CD8-positive, alpha-beta memory T cell (primary cell): ENCODE measurements at regions not wholly inside any gene's neighbourhood (a gene's known extent, or its start where the extent isn't known, plus 50 kb on each side); places are given as distances from the start of the nearest gene placed in this dataset.

ENCODE experiments used
- CTCF ChIA-PET: fragments of 350-600 bp; sonication (Branson Sonifier 250); formaldehyde crosslinking; loops from one replicate; lab custom pipeline; 2021; ENCODE audit warnings: antibody characterized with exemption; lab: Charles Lee
- POLR2A ChIA-PET: fragments of 350-600 bp; sonication (Branson Sonifier 250); formaldehyde crosslinking; loops from one replicate; lab custom pipeline; 2021; ENCODE audit warnings: antibody characterized with exemption; lab: Charles Lee
- DNase-seq, 5 donors: peaks; one replicate each; pipeline versions ENCODE4 v3.0.0 to v3.0.0-alpha.2; 2020 to 2022; ENCODE audit warnings: mixed read lengths in 1 of 5
- H3K27ac ChIP-seq: one replicate; pipeline ENCODE4 v1.7.0; 2013; ENCODE audit warnings: low read depth, mild to moderate bottlenecking, low read length, moderate library complexity
- H3K27me3 ChIP-seq: 2 replicates; pipeline ENCODE4 v1.7.0; 2013; ENCODE audit warnings: low read length, mild to moderate bottlenecking; ENCODE audit not compliant: insufficient read depth, poor library complexity, severe bottlenecking
- H3K36me3 ChIP-seq: 2 replicates; pipeline ENCODE4 v1.7.0; 2013; ENCODE audit warnings: mild to moderate bottlenecking, low read length, moderate library complexity; ENCODE audit not compliant: insufficient read depth
- H3K4me1 ChIP-seq: 2 replicates; pipeline ENCODE4 v1.7.0; 2013; ENCODE audit warnings: mild to moderate bottlenecking, low read length, moderate library complexity; ENCODE audit not compliant: insufficient read depth
- H3K4me3 ChIP-seq: 2 replicates; pipeline ENCODE4 v1.7.0; 2013; ENCODE audit warnings: mild to moderate bottlenecking, low read length
- H3K9me3 ChIP-seq: 2 replicates; pipeline ENCODE4 v1.7.0; 2013; ENCODE audit warnings: mild to moderate bottlenecking, low read length
- H3K27ac Mint-ChIP-seq, 8 donors: one replicate each; pipeline ENCODE4 v1.8.0; 2020 to 2021; ENCODE audit warnings: mixed read lengths in 8 of 8, mild to moderate bottlenecking in 6 of 8, inconsistent platforms in 3 of 8, moderate library complexity in 3 of 8
- H3K27me3 Mint-ChIP-seq, 2 donors: one replicate each; pipeline ENCODE4 v1.8.0; 2020 to 2021; ENCODE audit warnings: mixed read lengths in 2 of 2, mild to moderate bottlenecking in 1 of 2, moderate library complexity in 1 of 2
- H3K36me3 Mint-ChIP-seq, 3 donors: one replicate each; pipeline ENCODE4 v1.8.0; 2020 to 2021; ENCODE audit warnings: mixed read lengths in 3 of 3, inconsistent platforms in 1 of 3, mild to moderate bottlenecking in 1 of 3
- H3K4me1 Mint-ChIP-seq, 3 donors: one replicate each; pipeline ENCODE4 v1.8.0; 2020 to 2021; ENCODE audit warnings: mixed read lengths in 3 of 3, inconsistent platforms in 1 of 3, mild to moderate bottlenecking in 1 of 3
- H3K4me3 Mint-ChIP-seq, 7 donors: one replicate each; pipeline ENCODE4 v1.8.0; 2020 to 2021; ENCODE audit warnings: mixed read lengths in 7 of 7, mild to moderate bottlenecking in 6 of 7, moderate library complexity in 4 of 7, inconsistent platforms in 2 of 7
- H3K9me3 Mint-ChIP-seq, 5 donors: one replicate each; pipeline ENCODE4 v1.8.0; 2020 to 2022; ENCODE audit warnings: mixed read lengths in 5 of 5, mild to moderate bottlenecking in 3 of 5, moderate library complexity in 2 of 5, inconsistent platforms in 1 of 5

DNA sequence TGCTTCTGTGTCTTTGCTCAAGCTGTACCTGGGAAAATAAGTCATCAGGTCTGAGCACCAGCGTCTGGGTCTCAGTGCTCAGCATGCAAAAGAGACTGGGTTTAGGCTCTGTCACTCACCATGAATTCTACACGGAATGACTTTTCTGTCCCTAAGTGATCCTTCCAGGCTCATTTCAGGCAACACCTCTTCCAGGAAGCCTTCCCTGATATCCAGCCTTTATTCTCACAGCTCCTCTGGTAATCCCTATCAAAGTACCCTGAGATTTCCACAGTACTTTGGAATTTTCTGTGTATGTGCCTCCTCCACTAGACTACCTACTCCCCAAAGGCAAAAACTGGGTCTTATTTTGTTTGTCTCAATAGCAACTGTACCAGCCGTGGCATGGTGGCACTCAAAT, 92.7 kb upstream of the BOD1 start:
- Histone ChIP-seq H3K9me3 (no peaks in the 10 kb centered on the region), H3K27me3 (no peaks in the 10 kb centered on the region), H3K36me3 (no peaks in the 10 kb centered on the region), H3K4me1 (no peaks in the 10 kb centered on the region), H3K27ac (no peak overlapping the region), H3K4me3 (no peak overlapping the region)
- Mint-ChIP-seq H3K4me1 (no peaks in the 10 kb centered on the region), H3K9me3 (no peaks in the 10 kb centered on the region), H3K27ac (peak overlapping the region in 1 of 8 donors; percentile 12), H3K4me3 (no peak overlapping the region), H3K36me3 (peaks cover 0 to 3% (median 0%) of the 10 kb centered on the region in 3 donors), H3K27me3 (peaks cover 2 to 4% of the 10 kb centered on the region in 2 donors)
- POLR2A ChIA-PET: no interaction called here
- DNase-seq: no peak
- CTCF ChIA-PET: no interaction called here

DNA sequence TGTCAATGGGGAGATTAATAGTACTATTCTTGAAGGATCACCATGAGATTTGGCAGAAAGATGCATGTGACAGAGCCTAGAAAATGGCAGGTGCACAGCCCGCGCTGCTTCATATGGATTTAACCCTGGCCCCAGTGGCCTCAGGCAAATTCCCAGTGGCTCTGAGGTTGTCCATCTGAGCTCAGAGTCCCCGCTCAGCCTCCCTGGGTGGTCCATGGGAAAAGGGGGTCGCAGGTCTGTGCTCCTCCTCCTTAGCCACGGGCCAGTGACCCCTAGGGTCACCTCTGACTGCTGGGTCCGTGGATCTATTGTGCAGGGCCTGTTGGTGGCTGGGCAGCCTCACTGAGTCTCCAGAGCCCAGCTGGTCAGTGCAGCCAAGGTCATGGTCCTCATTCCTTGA, 93.3 kb upstream of the BOD1 start:
- Mint-ChIP-seq H3K27ac (no peak overlapping the region), H3K9me3 (no peaks in the 10 kb centered on the region), H3K4me1 (no peaks in the 10 kb centered on the region), H3K27me3 (peaks cover 2 to 4% of the 10 kb centered on the region in 2 donors), H3K4me3 (no peak overlapping the region), H3K36me3 (peaks cover 0 to 3% (median 0%) of the 10 kb centered on the region in 3 donors)
- no peak overlapping the region for H3K4me3 ChIP-seq
- DNase-seq: peak in 1 of 5 donors; percentile 20
- ChIA-PET CTCF (no interaction called here), POLR2A (no interaction called here)
- H3K4me1 ChIP-seq: no peaks in the 10 kb centered on the region
- H3K27ac ChIP-seq: no peak overlapping the region
- H3K36me3 ChIP-seq: no peaks in the 10 kb centered on the region
- H3K27me3 ChIP-seq: no peaks in the 10 kb centered on the region
- no peaks in the 10 kb centered on the region for H3K9me3 ChIP-seq

GRCh38 chr5:173710528-173710927, 94.1 kb upstream of the BOD1 start:
- Histone ChIP-seq H3K4me3 (no peak overlapping the region), H3K9me3 (no peaks in the 10 kb centered on the region), H3K27me3 (no peaks in the 10 kb centered on the region), H3K36me3 (no peaks in the 10 kb centered on the region), H3K27ac (no peak overlapping the region), H3K4me1 (no peaks in the 10 kb centered on the region)
- H3K4me3 Mint-ChIP-seq: no peak overlapping the region
- H3K27me3 Mint-ChIP-seq: peaks cover 2 to 4% of the 10 kb centered on the region in 2 donors
- H3K36me3 Mint-ChIP-seq: peaks cover 0 to 3% (median 0%) of the 10 kb centered on the region in 3 donors
- CTCF ChIA-PET: no interaction called here
- POLR2A ChIA-PET: no interaction called here
- no peak overlapping the region for H3K27ac Mint-ChIP-seq
- DNase-seq: peak in 1 of 5 donors; percentile 14
- no peaks in the 10 kb centered on the region for H3K9me3 Mint-ChIP-seq
- no peaks in the 10 kb centered on the region for H3K4me1 Mint-ChIP-seq

DNA sequence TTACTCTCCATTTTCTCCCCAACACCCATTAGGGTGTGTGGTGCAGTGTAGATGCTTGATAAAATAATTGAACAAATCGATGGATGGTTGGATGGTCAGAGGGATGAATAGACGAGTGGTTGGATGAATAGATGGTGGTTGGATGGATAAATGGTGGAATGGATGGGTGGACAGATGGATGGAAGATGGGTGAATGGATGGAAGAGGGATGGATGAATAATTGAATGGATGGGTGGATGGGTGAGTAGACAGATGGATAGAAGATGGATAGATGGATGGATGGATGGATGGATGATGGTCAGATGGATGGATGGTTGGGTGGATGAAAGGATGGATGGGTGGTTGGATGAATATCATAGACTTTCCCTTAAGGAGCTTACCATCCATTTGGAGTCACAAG, 95.0 kb upstream of the BOD1 start:
- H3K27ac Mint-ChIP-seq: no peak overlapping the region
- ChIA-PET CTCF (no interaction called here), POLR2A (no interaction called here)
- no peak overlapping the region for H3K4me3 ChIP-seq
- no peaks in the 10 kb centered on the region for H3K9me3 ChIP-seq
- peaks cover 2 to 4% of the 10 kb centered on the region in 2 donors for H3K27me3 Mint-ChIP-seq
- peaks cover 0 to 3% (median 0%) of the 10 kb centered on the region in 3 donors for H3K36me3 Mint-ChIP-seq
- no peaks in the 10 kb centered on the region for H3K4me1 Mint-ChIP-seq
- H3K27ac ChIP-seq: no peak overlapping the region
- no peaks in the 10 kb centered on the region for H3K36me3 ChIP-seq
- H3K9me3 Mint-ChIP-seq: no peaks in the 10 kb centered on the region
- H3K4me3 Mint-ChIP-seq: no peak overlapping the region
- H3K4me1 ChIP-seq: no peaks in the 10 kb centered on the region
- DNase-seq: no peak
- no peaks in the 10 kb centered on the region for H3K27me3 ChIP-seq

GRCh38 chr5:173712609-173713175, 96.2 kb upstream of the BOD1 start:
- Histone ChIP-seq H3K4me3 (no peak overlapping the region), H3K27ac (no peak overlapping the region), H3K9me3 (no peaks in the 10 kb centered on the region), H3K4me1 (no peaks in the 10 kb centered on the region), H3K27me3 (no peaks in the 10 kb centered on the region), H3K36me3 (no peaks in the 10 kb centered on the region)
- Mint-ChIP-seq H3K27me3 (peaks cover 2 to 9% of the 10 kb centered on the region in 2 donors), H3K36me3 (peaks cover 0 to 3% (median 0%) of the 10 kb centered on the region in 3 donors), H3K27ac (no peak overlapping the region), H3K9me3 (no peaks in the 10 kb centered on the region), H3K4me1 (no peaks in the 10 kb centered on the region), H3K4me3 (no peak overlapping the region)
- POLR2A ChIA-PET: no interaction called here
- peak in 1 of 5 donors; percentile 37 for DNase-seq
- CTCF ChIA-PET: interaction anchor here (1.4 kb wide), 1 partner anchor 11 kb away, joined by 3 read pairs; no protein-coding TSS in a partner anchor

DNA sequence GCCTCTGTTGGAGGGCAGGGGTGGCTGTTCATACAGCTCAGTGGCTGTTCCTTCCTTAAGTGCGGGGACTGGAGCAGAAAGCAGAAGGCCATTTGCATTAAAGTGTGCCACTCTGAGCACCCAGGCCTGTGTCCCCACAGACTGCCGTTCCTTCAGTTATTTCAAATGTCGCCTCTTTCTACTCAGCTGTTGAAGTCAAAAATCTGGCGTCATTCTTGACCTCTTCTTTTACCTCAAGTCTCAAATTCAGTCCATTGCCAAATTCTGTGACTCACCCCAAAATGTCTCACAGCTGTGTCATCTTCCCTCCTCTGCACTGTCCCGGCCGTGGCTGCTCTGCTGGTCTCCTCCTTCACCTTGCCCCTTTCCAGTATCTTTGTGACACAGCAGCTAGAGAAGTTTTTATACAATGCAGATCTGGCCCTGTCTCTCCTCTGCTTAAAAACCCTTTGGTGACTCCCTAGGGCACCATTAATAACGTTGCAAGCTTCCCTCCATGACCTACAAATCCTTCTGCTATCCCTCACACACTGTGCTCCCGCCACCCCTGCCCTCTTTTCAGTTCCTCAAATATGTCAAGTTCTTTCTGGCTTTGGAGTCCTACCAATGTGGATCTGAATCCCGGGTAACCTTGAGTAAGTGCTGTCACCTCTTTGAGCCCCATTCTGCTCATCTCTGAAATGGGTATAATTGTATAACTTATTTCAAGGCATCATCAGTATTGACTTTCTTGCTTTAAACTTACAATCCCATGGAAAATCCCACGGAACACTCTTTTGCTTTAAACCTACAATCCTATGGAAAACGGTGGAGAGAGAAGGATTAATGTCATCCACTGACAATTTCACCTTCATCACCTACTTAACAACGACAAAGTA, 98.3 kb upstream of the BOD1 start:
- peaks cover 4 to 13% of the 10 kb centered on the region in 2 donors for H3K27me3 Mint-ChIP-seq
- ChIA-PET POLR2A (no interaction called here), CTCF (no interaction called here)
- no peaks in the 10 kb centered on the region for H3K9me3 ChIP-seq
- H3K4me3 ChIP-seq: no peak overlapping the region
- DNase-seq: no peak
- H3K4me1 Mint-ChIP-seq: no peaks in the 10 kb centered on the region
- H3K27ac Mint-ChIP-seq: peak overlapping the region in 1 of 8 donors; percentile 3
- no peaks in the 10 kb centered on the region for H3K27me3 ChIP-seq
- H3K4me3 Mint-ChIP-seq: no peak overlapping the region
- no peak overlapping the region for H3K27ac ChIP-seq
- H3K4me1 ChIP-seq: no peaks in the 10 kb centered on the region
- no peaks in the 10 kb centered on the region for H3K36me3 ChIP-seq
- H3K36me3 Mint-ChIP-seq: peaks cover 0 to 3% (median 0%) of the 10 kb centered on the region in 3 donors
- H3K9me3 Mint-ChIP-seq: no peaks in the 10 kb centered on the region

DNA sequence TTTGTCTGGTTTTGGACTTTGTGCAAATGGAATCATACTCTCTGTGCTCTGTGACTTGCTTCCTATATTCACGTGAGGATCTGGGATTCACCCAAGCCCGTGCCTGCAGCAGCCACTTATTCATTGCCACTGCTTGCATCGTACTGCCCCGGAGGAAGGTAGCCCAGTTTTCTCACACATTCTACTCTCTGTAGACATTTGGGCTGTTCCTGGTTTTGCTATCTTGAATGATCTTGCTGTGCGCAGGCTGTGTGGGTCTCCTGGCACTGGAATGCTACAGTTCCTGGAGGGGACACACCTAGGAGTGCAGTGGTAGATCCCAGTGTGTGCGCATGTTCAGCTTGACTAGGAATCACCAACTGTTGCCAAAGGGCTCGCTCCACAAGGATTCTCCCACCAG, 99.2 kb upstream of the BOD1 start:
- CTCF ChIA-PET: interaction anchor here (0.6 kb wide), 1 partner anchor 16 kb away, joined by 3 read pairs; no protein-coding TSS in a partner anchor
- H3K4me3 Mint-ChIP-seq: no peak overlapping the region
- Histone ChIP-seq H3K36me3 (no peaks in the 10 kb centered on the region), H3K4me1 (no peaks in the 10 kb centered on the region), H3K27me3 (no peaks in the 10 kb centered on the region), H3K27ac (no peak overlapping the region), H3K9me3 (no peaks in the 10 kb centered on the region), H3K4me3 (no peak overlapping the region)
- no peak for DNase-seq
- H3K27me3 Mint-ChIP-seq: peaks cover 4 to 13% of the 10 kb centered on the region in 2 donors
- no peak overlapping the region for H3K27ac Mint-ChIP-seq
- H3K4me1 Mint-ChIP-seq: no peaks in the 10 kb centered on the region
- POLR2A ChIA-PET: no interaction called here
- H3K36me3 Mint-ChIP-seq: peaks cover 0 to 3% (median 0%) of the 10 kb centered on the region in 3 donors
- H3K9me3 Mint-ChIP-seq: no peaks in the 10 kb centered on the region

GRCh38 chr5:173716058-173716682, 99.7 kb upstream of the BOD1 start:
- Histone ChIP-seq H3K27ac (no peak overlapping the region), H3K9me3 (no peaks in the 10 kb centered on the region), H3K36me3 (no peaks in the 10 kb centered on the region), H3K27me3 (no peaks in the 10 kb centered on the region), H3K4me1 (no peaks in the 10 kb centered on the region), H3K4me3 (no peak overlapping the region)
- Mint-ChIP-seq H3K9me3 (no peaks in the 10 kb centered on the region), H3K4me1 (no peaks in the 10 kb centered on the region), H3K4me3 (no peak overlapping the region), H3K36me3 (peaks cover 0 to 3% (median 0%) of the 10 kb centered on the region in 3 donors), H3K27ac (peak overlapping the region in 1 of 8 donors; percentile 84), H3K27me3 (peaks cover 4 to 15% of the 10 kb centered on the region in 2 donors)
- ChIA-PET CTCF (interaction anchor here (0.6 kb wide), 1 partner anchor 17 kb away, joined by 3 read pairs; no protein-coding TSS in a partner anchor), POLR2A (no interaction called here)
- DNase-seq: peak in 1 of 5 donors; percentile 19
